IPS-NIHi7 (cell line): ENCODE measurements at regions not wholly inside any gene's neighbourhood (a gene's known extent, or its start where the extent isn't known, plus 50 kb on each side); places are given as distances from the start of the nearest gene placed in this dataset.
"Not testable (repeated sequence)": the region's sequence is repeated elsewhere in the genome, so short reads cannot be mapped to it uniquely, and the experiment has no call there.

ENCODE experiments used
- DNase-seq: peaks from one replicate; pipeline ENCODE4 v3.0.0; 2012; ENCODE audit warnings: mixed read lengths; ENCODE audit errors: extremely low spot score

DNA sequence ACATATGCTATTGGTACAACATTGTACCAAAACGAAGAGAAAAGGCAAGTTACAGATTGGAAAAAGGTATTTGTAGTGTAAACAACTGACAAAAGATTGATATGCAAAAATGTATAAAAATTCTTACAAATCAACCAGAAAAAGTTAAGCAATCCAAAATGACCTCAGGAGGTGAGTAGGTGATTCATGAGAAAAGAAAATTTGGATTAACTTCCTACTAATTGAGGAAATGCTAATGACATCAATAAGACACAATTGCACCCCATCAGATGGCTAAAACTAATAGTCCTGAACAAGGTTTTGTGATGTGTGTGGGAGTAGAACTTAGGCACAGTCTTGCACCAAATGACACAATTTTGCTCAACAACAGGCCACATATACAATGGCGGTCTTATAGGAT lies 129.3 kb downstream of the COPS8 start:
- no peak for DNase-seq

DNA sequence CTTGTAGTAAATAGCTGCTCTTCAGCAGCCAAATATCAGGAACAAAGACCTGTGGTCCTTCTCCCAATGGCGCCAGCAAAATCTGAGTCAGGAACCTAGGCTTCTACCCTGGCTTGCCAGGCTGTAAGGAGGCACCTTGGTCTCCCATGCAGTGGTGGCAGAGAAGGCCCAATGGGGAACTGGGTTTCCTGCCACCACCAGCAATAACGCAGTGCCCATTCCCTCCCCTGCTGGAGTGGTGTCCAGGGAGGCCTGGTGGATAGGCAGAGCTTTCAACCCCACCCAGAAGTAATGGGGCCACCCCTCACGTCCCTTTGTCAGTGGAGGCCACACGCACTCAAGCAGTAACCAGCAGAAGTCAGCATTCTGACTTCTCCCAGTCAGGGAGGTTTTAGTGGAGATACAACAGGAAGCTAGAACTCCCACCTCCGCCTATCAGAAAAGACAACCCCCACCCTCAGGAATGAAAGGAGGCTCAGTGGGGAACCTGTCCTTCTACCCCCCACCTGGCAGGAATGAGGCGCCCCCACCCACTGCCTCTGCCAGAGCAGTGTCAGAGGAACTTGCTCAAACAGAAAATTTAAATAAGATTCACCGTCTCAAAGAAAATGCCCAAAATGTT lies 132.4 kb downstream of the COPS8 start:
- peak; percentile 83 for DNase-seq

DNA sequence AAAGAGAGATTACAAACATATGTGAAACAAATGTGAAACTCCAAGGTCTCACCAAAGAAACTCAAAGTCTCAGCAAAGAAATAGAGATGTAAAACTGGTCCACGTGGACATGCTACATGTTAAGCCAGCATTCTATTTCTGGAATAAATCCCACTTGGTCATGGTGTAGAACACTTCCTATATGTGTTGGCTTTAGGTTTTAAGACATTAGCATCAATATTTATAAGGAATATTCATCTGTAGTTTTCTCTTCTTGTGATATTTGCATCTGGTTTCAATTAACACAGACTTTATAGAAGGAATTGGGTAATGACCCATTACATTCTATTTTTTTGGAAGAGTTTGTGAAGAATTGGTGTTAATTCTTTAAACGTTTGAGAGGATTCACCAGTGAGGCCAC lies 133.1 kb downstream of the COPS8 start:
- no peak for DNase-seq

DNA sequence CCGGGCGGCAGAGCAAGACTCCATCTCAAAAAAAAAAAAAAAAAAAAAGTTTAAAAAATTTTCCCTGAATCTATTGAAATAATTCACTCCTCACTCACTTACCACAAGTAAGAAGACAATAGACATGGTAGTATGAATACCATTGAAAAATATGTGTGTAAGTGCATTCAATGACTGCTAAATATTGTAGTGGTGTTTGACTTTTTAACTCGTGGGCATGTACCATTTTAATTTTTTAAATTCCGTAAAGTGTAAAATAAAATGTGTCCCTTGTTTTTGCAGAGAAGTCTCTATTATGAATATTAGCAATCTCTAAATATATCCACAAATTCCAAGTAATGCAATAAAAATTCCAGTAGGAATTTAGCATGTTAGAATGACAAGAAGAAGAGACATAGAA lies 134.1 kb downstream of the COPS8 start:
- no peak for DNase-seq

- no peak for DNase-seq
These were observed 135.8 kb downstream of the COPS8 start for GRCh38 chr2:237221443-237221842.

GRCh38 chr2:237222178-237222577 lies 136.5 kb downstream of the COPS8 start:
- DNase-seq, result no peak

GRCh38 chr2:237222601-237223041 lies 136.9 kb downstream of the COPS8 start:
- DNase-seq, result no peak

- DNase-seq, result no peak
These were observed 137.6 kb downstream of the COPS8 start for GRCh38 chr2:237223201-237223861.

- DNase-seq, result no peak
These were observed 141.5 kb downstream of the COPS8 start for GRCh38 chr2:237227190-237227589.

- no peak for DNase-seq
These were observed 142.0 kb downstream of the COPS8 start for GRCh38 chr2:237227592-237228280.

- DNase-seq, result no peak
These were observed 142.6 kb downstream of the COPS8 start for GRCh38 chr2:237228281-237228625.

DNA sequence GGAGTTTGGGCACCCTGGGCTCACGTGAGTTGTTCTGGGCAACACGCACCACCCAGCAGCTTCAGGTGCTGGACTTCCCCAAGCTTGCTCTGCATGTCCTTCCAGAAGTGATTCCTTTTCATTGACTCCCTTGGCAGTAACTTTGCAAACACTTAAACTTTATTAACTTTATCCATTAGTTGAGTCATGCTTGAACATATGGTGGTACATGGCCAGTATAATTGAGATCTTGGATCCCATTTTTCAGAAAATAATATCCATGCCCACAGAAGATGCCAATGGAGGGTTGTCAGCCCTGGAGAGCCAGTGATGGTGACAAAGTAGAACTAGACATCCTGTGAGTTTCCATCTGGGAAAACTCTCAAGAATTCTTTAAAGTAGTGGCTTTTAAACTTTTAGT lies 144.2 kb downstream of the COPS8 start:
- DNase-seq, result no peak

DNA sequence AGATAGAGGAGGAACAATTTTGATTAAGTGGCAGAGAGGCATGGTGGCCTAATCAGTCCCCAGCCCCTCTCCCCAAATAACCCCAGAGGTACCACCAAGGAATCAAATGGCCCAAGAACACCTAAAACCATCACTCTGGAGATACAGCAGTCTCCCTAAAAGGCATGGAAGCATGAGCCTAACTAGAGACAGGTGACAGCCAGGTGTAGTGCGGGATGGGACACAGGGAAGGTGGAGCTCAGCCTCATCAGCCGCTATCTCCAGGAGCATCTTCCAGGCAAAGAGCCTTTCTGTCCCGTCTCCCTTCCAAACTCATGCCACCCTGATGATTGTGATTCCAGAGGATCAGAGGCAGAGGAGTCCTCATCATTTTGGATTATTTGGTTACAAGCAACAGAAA lies 144.7 kb downstream of the COPS8 start:
- no peak for DNase-seq

DNA sequence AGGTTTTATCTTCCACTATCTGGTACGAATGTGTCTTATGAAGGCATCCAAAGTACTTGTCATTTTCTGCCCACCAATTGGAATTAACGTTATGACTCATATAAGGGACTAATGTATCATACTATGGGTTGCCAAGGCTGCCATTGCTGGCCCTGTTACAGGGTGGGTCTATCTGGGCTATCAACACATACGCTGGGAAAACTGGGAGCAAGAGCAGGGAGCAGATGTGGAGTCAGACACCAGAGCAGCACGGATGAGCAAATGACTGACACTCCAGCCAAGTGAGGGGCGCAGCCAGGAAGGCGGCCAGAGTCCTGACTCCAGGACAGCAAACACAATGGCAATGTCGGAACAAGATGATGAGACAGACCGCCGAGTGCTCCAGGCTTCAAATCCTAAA lies 145.9 kb downstream of the COPS8 start:
- DNase-seq, result no peak

DNA sequence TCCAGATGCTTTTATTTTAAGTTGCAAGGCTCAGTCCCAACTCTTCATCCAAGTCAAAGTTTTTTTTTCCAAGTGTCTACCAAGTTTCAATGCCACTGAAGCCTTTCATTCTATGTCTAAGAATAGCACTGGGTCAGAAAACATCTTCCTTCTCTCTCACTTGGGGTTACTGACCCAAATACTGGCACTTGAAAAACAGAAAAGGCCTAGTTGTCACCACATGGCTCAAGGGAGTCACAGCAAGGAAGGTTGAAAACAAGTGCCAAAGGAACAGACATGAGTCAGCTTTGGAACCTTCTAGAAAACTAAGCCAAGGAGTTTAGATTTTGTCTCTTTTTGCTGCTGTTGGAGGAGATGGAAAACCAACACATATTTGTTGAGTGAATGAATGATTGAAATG lies 146.5 kb downstream of the COPS8 start:
- no peak for DNase-seq

- DNase-seq, result no peak
These were observed 148.6 kb downstream of the COPS8 start for GRCh38 chr2:237234268-237234667.

DNA sequence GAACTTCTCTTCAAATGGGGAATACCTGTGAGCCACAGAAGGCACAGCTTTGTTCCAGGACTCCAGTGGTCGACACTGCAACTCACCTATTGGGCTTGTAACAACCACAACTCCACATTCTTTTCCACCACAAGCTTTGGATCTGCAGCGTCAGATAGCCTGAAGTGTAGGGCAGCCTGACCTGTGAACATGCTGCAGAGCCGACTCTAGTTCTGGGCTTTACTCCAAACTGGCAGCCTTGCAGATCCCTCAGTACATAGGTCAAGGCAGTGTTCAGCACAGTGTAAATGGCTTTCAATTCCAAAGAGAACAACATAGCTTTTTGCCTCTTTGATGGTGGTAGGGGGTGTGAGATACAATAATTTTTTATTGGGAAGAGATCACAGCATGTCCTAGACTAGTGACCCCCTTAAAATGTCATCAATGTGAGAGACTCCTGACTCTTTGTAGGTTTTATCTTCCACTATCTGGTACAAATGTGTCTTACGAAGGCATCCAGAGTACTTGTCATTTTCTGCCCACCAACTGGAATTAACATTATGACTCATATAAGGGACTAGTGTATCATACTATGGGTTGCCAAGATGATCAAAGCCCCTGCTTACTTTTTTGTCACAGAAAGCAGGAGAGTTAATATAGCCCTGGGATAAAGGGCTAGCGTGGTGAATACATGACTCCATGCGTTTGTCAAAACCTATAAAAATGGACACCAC lies 149.8 kb downstream of the COPS8 start:
- no peak for DNase-seq

- no peak for DNase-seq
These were observed 150.5 kb downstream of the COPS8 start for GRCh38 chr2:237236188-237236587.

DNA sequence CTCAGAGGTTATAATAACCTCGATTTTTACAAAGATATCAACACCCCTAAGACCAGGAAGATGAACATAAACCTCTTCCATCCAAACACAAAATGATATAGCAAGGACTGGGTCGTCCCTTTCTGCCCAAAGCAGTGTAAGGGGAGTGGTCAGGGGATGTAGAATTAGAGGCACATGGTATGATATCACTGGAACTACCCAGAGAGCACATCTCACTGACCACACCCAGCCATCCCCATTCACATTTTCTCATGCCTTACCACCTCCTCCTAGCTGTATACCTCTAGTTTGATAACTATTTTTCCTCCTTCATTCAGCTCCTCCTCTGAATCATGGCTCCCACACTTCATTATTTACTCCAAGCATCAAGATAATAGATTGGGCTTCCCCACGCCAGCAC lies 152.6 kb downstream of the COPS8 start:
- DNase-seq, result no peak

DNA sequence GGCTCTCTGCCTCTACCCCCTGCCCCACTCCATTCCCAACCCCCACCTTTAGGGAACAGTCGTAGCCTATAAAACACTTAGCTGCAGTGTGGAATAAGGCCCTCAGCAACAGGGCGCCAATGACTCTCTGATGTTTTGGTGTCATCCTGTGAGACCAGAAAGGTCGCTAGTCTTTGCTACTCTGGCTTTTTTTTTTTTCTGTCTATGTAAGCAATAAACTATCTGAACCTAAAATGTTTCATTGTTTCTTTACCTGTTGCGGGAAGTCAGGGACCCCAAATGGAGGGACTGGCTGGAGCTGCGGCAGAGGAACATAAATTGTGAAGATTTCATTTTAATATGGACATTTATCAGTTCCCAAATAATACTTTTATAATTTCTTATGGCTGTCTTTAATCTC lies 154.6 kb downstream of the COPS8 start:
- DNase-seq, result no peak

- not testable (repeated sequence) for DNase-seq
These were observed 155.2 kb downstream of the COPS8 start for GRCh38 chr2:237240868-237241267.

GRCh38 chr2:237242091-237242536 lies 156.4 kb downstream of the COPS8 start:
- no peak for DNase-seq

GRCh38 chr2:237243487-237243886 lies 157.8 kb downstream of the COPS8 start:
- no peak for DNase-seq
